ENCODE measurements at regions not wholly inside any gene's neighbourhood (a gene's known extent, or its start where the extent isn't known, plus 50 kb on each side); places are given as distances from the start of the nearest gene placed in this dataset.

DNA sequence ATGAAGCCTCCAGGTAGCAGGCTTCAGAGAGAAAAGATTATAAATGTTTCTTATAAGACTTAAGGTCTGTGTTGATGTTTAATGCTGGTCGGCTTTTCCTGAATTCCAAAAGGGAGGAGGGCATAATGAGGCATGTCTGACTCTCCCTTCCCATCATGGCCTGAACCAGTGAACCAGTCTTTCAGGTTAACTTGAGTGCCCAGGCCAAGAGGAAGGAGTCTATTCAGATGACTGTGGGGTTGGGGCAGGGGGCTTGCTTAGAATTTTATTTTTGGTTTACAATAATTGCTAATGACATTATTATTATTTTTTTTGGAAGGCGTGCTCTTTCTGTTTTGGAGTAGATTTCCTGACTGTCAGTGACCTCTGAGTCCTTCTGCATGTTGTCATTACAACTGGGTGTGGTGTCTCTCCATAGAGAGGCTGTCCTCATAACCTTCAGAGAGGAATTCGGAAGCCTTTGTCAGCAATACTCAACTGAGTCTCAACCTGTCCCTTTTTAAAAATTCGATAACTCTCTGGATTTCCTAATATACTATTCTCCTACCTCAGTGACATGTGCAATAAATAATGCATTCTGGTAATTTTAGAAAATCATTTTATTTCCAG lies 275.1 kb upstream of the CXCR4 start (continued):
- no peak for TF ChIP-seq PBX3 (IDR thresholded peaks at IDR 0.05)

GRCh38 chr2:136389809-136390208 lies 271.9 kb upstream of the CXCR4 start:
- Histone ChIP-seq H3K27ac (no peak overlapping the region), H3K4me3 (no peak overlapping the region), H3K4me2 (no peak overlapping the region), H3K9me3 (no peaks in the 10 kb centered on the region), H3K4me1 (no peaks in the 10 kb centered on the region)
- ChIA-PET POLR2A (no interaction called here), CTCF (interaction anchor here (1.2 to 1.5 kb wide), 3 partner anchors 10 to 1385 kb away, joined by 4 read pairs; no protein-coding TSS in a partner anchor)
- DNase-seq (ENCODE audit: low read depth in 1 of 2, low spot score in 1 of 2) (no peak), FAIRE-seq (no peak), ATAC-seq (no peak)
- 1% methylated on average over 3 of the region's 3 CpGs for WGBS (ENCODE audit: missing lambda C conversion rate)
- no peak for TF ChIP-seq EHMT2 (IDR thresholded peaks at IDR 0.05; ENCODE audit: low read depth)
- no peak for TF ChIP-seq MAFK (IDR thresholded peaks at IDR 0.05; ENCODE audit: partially characterized antibody)
- no peak for TF ChIP-seq CBX2 (IDR thresholded peaks at IDR 0.05; ENCODE audit: borderline replicate concordance, low read depth)

GRCh38 chr2:136386046-136386445 lies 268.1 kb upstream of the CXCR4 start:
- no peak overlapping the region for H3K4me2 ChIP-seq
- no peak overlapping the region for H3K27ac ChIP-seq
- no peak for TF ChIP-seq FOSL2 (IDR thresholded peaks at IDR 0.05)
- no peak for TF ChIP-seq FOSL2 (CRISPR knock-in tag; IDR thresholded peaks at IDR 0.05)
- TF ChIP-seq TP53 (CRISPR knock-in tag; IDR thresholded peaks at IDR 0.05), result no peak
- no peak for TF ChIP-seq CBX2 (IDR thresholded peaks at IDR 0.05; ENCODE audit: borderline replicate concordance, low read depth)
- TF ChIP-seq HOXB13 (CRISPR knock-in tag; IDR thresholded peaks at IDR 0.05; ENCODE audit: low read depth), result no peak
- no peak overlapping the region for H3K4me3 ChIP-seq
- ChIA-PET POLR2A (no interaction called here), CTCF (interaction anchor here (0.7 to 3.0 kb wide), 3 partner anchors 9 to 1397 kb away, joined by 3 to 34 read pairs (median 3); no protein-coding TSS in a partner anchor)
- no peaks in the 10 kb centered on the region for H3K9me3 ChIP-seq
- FAIRE-seq, result no peak
- WGBS (ENCODE audit: missing lambda C conversion rate), result 26% methylated on average over 3 of the region's 3 CpGs
- H3K4me1 ChIP-seq, result no peaks in the 10 kb centered on the region
- DNase-seq (ENCODE audit: low read depth in 1 of 2, low spot score in 1 of 2), result no peak
- no peak for ATAC-seq

DNA sequence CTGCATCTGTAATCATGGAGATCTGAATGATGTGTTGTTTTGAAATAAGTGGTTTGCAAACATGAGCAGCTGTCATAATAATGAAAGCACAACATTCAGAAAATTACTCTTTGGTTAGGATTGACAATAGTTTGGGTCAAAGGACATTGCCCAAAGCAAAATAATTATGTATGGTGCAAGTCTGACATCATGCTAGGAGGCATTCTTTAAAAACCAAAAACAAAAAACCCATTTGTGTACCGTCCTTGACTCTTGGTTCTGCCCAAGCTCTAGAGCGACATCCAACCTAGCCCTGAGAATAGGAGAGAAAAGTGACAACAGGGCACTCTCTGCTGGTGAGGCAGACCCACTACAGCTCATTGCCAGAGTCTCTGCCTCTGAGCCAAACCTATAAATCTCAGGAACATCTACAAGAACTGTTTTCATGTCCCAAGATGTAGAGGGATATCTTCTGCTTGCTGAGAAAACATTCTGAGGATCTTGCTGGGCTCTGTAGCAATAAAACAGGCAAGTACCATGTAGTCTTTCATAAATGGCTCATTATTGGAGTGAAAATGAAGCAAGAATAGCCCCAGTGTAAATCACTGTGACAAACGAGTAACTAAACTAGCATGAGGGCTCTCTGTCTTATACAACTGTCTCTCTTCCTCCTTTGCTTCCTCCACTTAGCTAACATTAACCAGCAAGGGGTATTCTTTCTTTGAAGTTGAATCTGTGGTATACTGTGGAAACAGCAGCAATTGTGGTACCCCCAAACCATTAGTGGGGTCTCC lies 266.8 kb upstream of the CXCR4 start:
- ChIA-PET CTCF (interaction anchor here (0.7 to 3.0 kb wide), 9 partner anchors 26 to 567 kb away, joined by 3 to 34 read pairs (median 3); no protein-coding TSS in a partner anchor), POLR2A (no interaction called here)
- Histone ChIP-seq H3K4me1 (no peaks in the 10 kb centered on the region), H3K27ac (no peak overlapping the region), H3K4me2 (0 out of 3 replicates have a peak overlapping the region, but pooled peaks have one; percentile 5), H3K4me3 (no peak overlapping the region), H3K9me3 (no peaks in the 10 kb centered on the region)
- DNase-seq (ENCODE audit: low read depth in 1 of 2, low spot score in 1 of 2) (peak; percentile 9 to 33), ATAC-seq (peak; percentile 87 to 97), FAIRE-seq (no peak)
- TF ChIP-seq MYC (IDR thresholded peaks at IDR 0.05; ENCODE audit: borderline replicate concordance, low read length) (no peak), SMC3 (IDR thresholded peaks at IDR 0.05) (peak; percentile 55), RAD21 (conservative IDR thresholded peaks at IDR 0.05 in 1 of 2, IDR thresholded peaks at IDR 0.05 in 1 of 2) (peak; percentile 60 to 79), JUNB (IDR thresholded peaks at IDR 0.05) (no peak), CTCF (IDR thresholded peaks at IDR 0.05) (peak; percentile 49; the same call in 2 of the 3 replicates), POLR2A (IDR thresholded peaks at IDR 0.05; ENCODE audit: low read length) (no peak), ZC3H11A (IDR thresholded peaks at IDR 0.05) (no peak)
- WGBS (ENCODE audit: missing lambda C conversion rate), result 6% methylated on average over 3 of the region's 3 CpGs

All from A549 (cell line).